H9 (cell line): ENCODE measurements at regions not wholly inside any gene's neighbourhood (a gene's known extent, or its start where the extent isn't known, plus 50 kb on each side); places are given as distances from the start of the nearest gene placed in this dataset.

Experiments used
- DNase-seq: peaks from one replicate; pipeline ENCODE4 v3.0.0-alpha.2; 2017
- H2AFZ ChIP-seq: one replicate; pipeline ENCODE4 v1.6.1; 2013; ENCODE audit warnings: mild to moderate bottlenecking, low read length, control low read depth, moderate library complexity
- H2AK5ac ChIP-seq: 2 replicates; pipeline ENCODE4 v1.6.1; 2013; ENCODE audit warnings: low read length, control low read depth, mixed read lengths; ENCODE audit not compliant: insufficient read length
- H2BK120ac ChIP-seq: one replicate; pipeline ENCODE4 v1.6.1; 2013; ENCODE audit warnings: low read depth, mild to moderate bottlenecking, low read length, control low read depth, inconsistent platforms; ENCODE audit not compliant: poor library complexity, severe bottlenecking
- H2BK12ac ChIP-seq: 2 replicates; pipeline ENCODE4 v1.6.1; 2013; ENCODE audit warnings: low read length, control low read depth, mixed read lengths, low read depth; ENCODE audit not compliant: insufficient read length
- H2BK15ac ChIP-seq: 2 replicates; pipeline ENCODE4 v1.6.1; 2013; ENCODE audit warnings: low read depth, low read length, control low read depth
- H2BK20ac ChIP-seq: one replicate; pipeline ENCODE4 v1.6.1; 2013; ENCODE audit warnings: low read depth, mild to moderate bottlenecking, low read length, control low read depth, inconsistent platforms; ENCODE audit not compliant: poor library complexity, severe bottlenecking
- H2BK5ac ChIP-seq: 2 replicates; pipeline ENCODE4 v1.6.1; 2013; ENCODE audit warnings: low read length, control low read depth, mixed read lengths; ENCODE audit not compliant: insufficient read length
- H3K14ac ChIP-seq: 2 replicates; pipeline ENCODE4 v1.6.1; 2013; ENCODE audit warnings: low read length, control low read depth; ENCODE audit not compliant: insufficient read depth
- H3K18ac ChIP-seq: 2 replicates; pipeline ENCODE4 v1.6.1; 2013; ENCODE audit warnings: low read depth, mild to moderate bottlenecking, mixed read lengths, low read length, control low read depth; ENCODE audit not compliant: insufficient read length
- H3K23ac ChIP-seq: 2 replicates; pipeline ENCODE4 v1.6.1; 2013; ENCODE audit warnings: low read length, control low read depth, mixed read lengths, low read depth; ENCODE audit not compliant: insufficient read length
- H3K23me2 ChIP-seq: 2 replicates; pipeline ENCODE4 v1.6.1; 2013; ENCODE audit warnings: low read depth, mild to moderate bottlenecking, mixed read lengths, low read length, control low read depth; ENCODE audit not compliant: insufficient read length, poor library complexity, severe bottlenecking
- H3K27ac ChIP-seq: 2 replicates; pipeline ENCODE4 v1.5.1; 2013; ENCODE audit warnings: low read length, control low read depth, mixed read lengths, low read depth; ENCODE audit not compliant: insufficient read length
- H3K27me3 ChIP-seq: 2 replicates; pipeline ENCODE4 v1.6.1; 2013; ENCODE audit warnings: low read length, control low read depth, inconsistent platforms; ENCODE audit not compliant: insufficient read depth
- H3K4ac ChIP-seq: 2 replicates; pipeline ENCODE4 v1.6.1; 2013; ENCODE audit warnings: low read depth, mild to moderate bottlenecking, control low read depth, inconsistent platforms, low read length, moderate library complexity
- H3K4me1 ChIP-seq: 2 replicates; pipeline ENCODE4 v1.6.1; 2013; ENCODE audit warnings: low read length, control low read depth, inconsistent platforms; ENCODE audit not compliant: insufficient read depth
- H3K4me2 ChIP-seq: 2 replicates; pipeline ENCODE4 v1.6.1; 2013; ENCODE audit warnings: low read length, control low read depth, mixed read lengths; ENCODE audit not compliant: insufficient read length, insufficient read depth
- H3K56ac ChIP-seq: 2 replicates; pipeline ENCODE4 v1.6.1; 2013; ENCODE audit warnings: low read depth, mild to moderate bottlenecking, mixed read lengths, low read length, control low read depth; ENCODE audit not compliant: insufficient read length
- H3K79me1 ChIP-seq: 2 replicates; pipeline ENCODE4 v1.6.1; 2013; ENCODE audit warnings: low read depth, mild to moderate bottlenecking, moderate library complexity, low read length, control low read depth, inconsistent platforms; ENCODE audit not compliant: insufficient read depth, poor library complexity, severe bottlenecking
- H3K79me2 ChIP-seq: 2 replicates; pipeline ENCODE4 v1.6.1; 2013; ENCODE audit warnings: low read length, control low read depth, inconsistent platforms; ENCODE audit not compliant: insufficient read depth
- H3K9ac ChIP-seq: 2 replicates; pipeline ENCODE4 v1.6.1; 2013; ENCODE audit warnings: low read length, control low read depth, mixed read lengths; ENCODE audit not compliant: insufficient read length; ENCODE audit errors: extremely low read depth
- H3K9me3 ChIP-seq: one replicate; pipeline ENCODE4 v1.6.1; 2013; ENCODE audit warnings: low read depth, low read length, inconsistent platforms; ENCODE audit not compliant: control insufficient read depth
- H3T11ph ChIP-seq: one replicate; pipeline ENCODE4 v1.6.1; 2013; ENCODE audit warnings: mild to moderate bottlenecking, low read length, control low read depth, inconsistent platforms
- H4K20me1 ChIP-seq: one replicate; pipeline ENCODE4 v1.6.1; 2013; ENCODE audit not compliant: control insufficient read depth, insufficient read length, insufficient read depth
- H4K5ac ChIP-seq: 2 replicates; pipeline ENCODE4 v1.6.1; 2013; ENCODE audit warnings: low read depth, mild to moderate bottlenecking, mixed read lengths, low read length, control low read depth; ENCODE audit not compliant: insufficient read length
- H4K8ac ChIP-seq: replicated peaks from 2 replicates; pipeline ENCODE4 v1.6.1; 2013; ENCODE audit warnings: low read length, control low read depth, mixed read lengths, low read depth; ENCODE audit not compliant: insufficient read length
- H4K91ac ChIP-seq: 2 replicates; pipeline ENCODE4 v1.6.1; 2013; ENCODE audit warnings: low read depth, mild to moderate bottlenecking, moderate library complexity, mixed read lengths, low read length, control low read depth; ENCODE audit not compliant: insufficient read length
- H3K27ac Mint-ChIP-seq, 3 experiments: 2 replicates in 2 of 3; 3 replicates in 1 of 3; pipeline ENCODE4 v1.8.0; 2020 to 2021; ENCODE audit warnings: mixed read lengths in 3 of 3, mild to moderate bottlenecking in 1 of 3, moderate library complexity in 1 of 3
- H3K27me3 Mint-ChIP-seq: 2 replicates; pipeline ENCODE4 v1.8.0; 2021; ENCODE audit warnings: low read depth, mild to moderate bottlenecking, moderate library complexity, mixed read lengths
- H3K36me3 Mint-ChIP-seq, 3 experiments: 2 replicates in 2 of 3; 3 replicates in 1 of 3; pipeline ENCODE4 v1.8.0; 2020 to 2021; ENCODE audit warnings: low read depth in 3 of 3, mixed read lengths in 3 of 3; ENCODE audit not compliant: insufficient read depth in 1 of 3
- H3K4me1 Mint-ChIP-seq, 2 experiments: 2 replicates each; pipeline ENCODE4 v1.8.0; 2020; ENCODE audit warnings: mixed read lengths in 2 of 2
- H3K4me3 Mint-ChIP-seq, 2 experiments: 2 replicates in 1 of 2; 3 replicates in 1 of 2; pipeline ENCODE4 v1.8.0; 2020 to 2021; ENCODE audit warnings: mild to moderate bottlenecking in 2 of 2, mixed read lengths in 2 of 2, moderate library complexity in 1 of 2
- H3K9me3 Mint-ChIP-seq, 2 experiments: 2 replicates in 1 of 2; 3 replicates in 1 of 2; pipeline ENCODE4 v1.8.0; 2020; ENCODE audit warnings: mild to moderate bottlenecking in 2 of 2, mixed read lengths in 2 of 2, moderate library complexity in 1 of 2
- WGBS: extraction: QIAGEN DNeasy Blood & Tissue Kit; methylation state at CpG from one replicate; pipeline ENCODE4 v1.1.7; 2013; ENCODE audit warnings: missing lambda C conversion rate, low lambda C conversion rate, mixed read lengths; ENCODE audit not compliant: insufficient read length; ENCODE audit errors: extremely low coverage; 5-methylcytosine and 5-hydroxymethylcytosine counted together
- TF ChIP-seq, protein P1 (sequence below): fragments of 200-600 bp; sonication (generic); conservative IDR thresholded peaks from 3 replicates; pipeline ENCODE4 v1.8.0; 2021; ENCODE audit warnings: antibody characterized with exemption, mild to moderate bottlenecking

DNA sequence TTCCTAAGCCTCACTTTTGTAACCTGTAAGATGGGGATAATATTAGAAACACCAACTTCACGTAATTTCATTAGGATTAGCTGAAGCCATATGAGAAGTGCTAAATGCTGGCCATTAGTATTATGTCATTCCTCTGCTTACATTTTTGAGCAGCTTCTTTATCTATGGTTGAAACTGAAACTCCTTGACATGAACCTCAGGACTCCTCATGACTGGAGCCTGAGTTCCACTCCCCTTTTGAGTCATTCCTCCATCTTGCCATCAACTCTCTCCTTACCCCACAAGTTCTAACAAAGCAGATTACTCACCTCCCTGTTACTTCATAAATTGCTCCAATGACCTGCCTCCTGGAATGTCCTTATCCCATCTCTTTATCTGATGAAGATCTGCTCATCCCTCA lies 123.2 kb upstream of the KCNIP4 start:
- H3K4me2 ChIP-seq, result no peak overlapping the region
- H4K5ac ChIP-seq, result no peak overlapping the region
- H3K4ac ChIP-seq, result no peak overlapping the region
- no peak overlapping the region for H3T11ph ChIP-seq
- no peaks in the 10 kb centered on the region for H3K79me1 ChIP-seq
- DNase-seq, result no peak
- no peaks in the 10 kb centered on the region for H3K4me1 ChIP-seq
- no peak overlapping the region for H3K9ac ChIP-seq
- H2AK5ac ChIP-seq, result no peak overlapping the region
- H2BK5ac ChIP-seq, result no peak overlapping the region
- no peak overlapping the region for H3K14ac ChIP-seq
- TF ChIP-seq, protein P1, sequence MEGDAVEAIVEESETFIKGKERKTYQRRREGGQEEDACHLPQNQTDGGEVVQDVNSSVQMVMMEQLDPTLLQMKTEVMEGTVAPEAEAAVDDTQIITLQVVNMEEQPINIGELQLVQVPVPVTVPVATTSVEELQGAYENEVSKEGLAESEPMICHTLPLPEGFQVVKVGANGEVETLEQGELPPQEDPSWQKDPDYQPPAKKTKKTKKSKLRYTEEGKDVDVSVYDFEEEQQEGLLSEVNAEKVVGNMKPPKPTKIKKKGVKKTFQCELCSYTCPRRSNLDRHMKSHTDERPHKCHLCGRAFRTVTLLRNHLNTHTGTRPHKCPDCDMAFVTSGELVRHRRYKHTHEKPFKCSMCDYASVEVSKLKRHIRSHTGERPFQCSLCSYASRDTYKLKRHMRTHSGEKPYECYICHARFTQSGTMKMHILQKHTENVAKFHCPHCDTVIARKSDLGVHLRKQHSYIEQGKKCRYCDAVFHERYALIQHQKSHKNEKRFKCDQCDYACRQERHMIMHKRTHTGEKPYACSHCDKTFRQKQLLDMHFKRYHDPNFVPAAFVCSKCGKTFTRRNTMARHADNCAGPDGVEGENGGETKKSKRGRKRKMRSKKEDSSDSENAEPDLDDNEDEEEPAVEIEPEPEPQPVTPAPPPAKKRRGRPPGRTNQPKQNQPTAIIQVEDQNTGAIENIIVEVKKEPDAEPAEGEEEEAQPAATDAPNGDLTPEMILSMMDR, result no peak
- no peak overlapping the region for H3K56ac ChIP-seq
- no peak overlapping the region for H4K91ac ChIP-seq
- WGBS, result no CpG with 5 or more reads among the region's 1 CpG
- no peaks in the 10 kb centered on the region for H3K79me2 ChIP-seq
- no peak overlapping the region for H2AFZ ChIP-seq
- Mint-ChIP-seq H3K4me3 (no peak overlapping the region), H3K27ac (no peak overlapping the region), H3K27me3 (no peaks in the 10 kb centered on the region), H3K9me3 (peaks cover 17 to 18% of the 10 kb centered on the region in 2 experiments), H3K4me1 (no peaks in the 10 kb centered on the region), H3K36me3 (peaks cover 3 to 17% (median 12%) of the 10 kb centered on the region in 3 experiments; a peak in 6 of 7 replicates)
- no peak overlapping the region for H2BK12ac ChIP-seq
- no peak overlapping the region for H3K27ac ChIP-seq
- H4K20me1 ChIP-seq, result no peaks in the 10 kb centered on the region
- H3K27me3 ChIP-seq, result no peaks in the 10 kb centered on the region
- H3K9me3 ChIP-seq, result no peaks in the 10 kb centered on the region
- H2BK15ac ChIP-seq, result no peak overlapping the region
- H3K23me2 ChIP-seq, result no peaks in the 10 kb centered on the region
- H4K8ac ChIP-seq, result no peak overlapping the region
- H2BK20ac ChIP-seq, result no peak overlapping the region
- no peak overlapping the region for H3K23ac ChIP-seq
- H3K18ac ChIP-seq, result no peak overlapping the region
- H2BK120ac ChIP-seq, result no peak overlapping the region
